ENCODE measurements at regions not wholly inside any gene's neighbourhood (a gene's known extent, or its start where the extent isn't known, plus 50 kb on each side); places are given as distances from the start of the nearest gene placed in this dataset.

DNA sequence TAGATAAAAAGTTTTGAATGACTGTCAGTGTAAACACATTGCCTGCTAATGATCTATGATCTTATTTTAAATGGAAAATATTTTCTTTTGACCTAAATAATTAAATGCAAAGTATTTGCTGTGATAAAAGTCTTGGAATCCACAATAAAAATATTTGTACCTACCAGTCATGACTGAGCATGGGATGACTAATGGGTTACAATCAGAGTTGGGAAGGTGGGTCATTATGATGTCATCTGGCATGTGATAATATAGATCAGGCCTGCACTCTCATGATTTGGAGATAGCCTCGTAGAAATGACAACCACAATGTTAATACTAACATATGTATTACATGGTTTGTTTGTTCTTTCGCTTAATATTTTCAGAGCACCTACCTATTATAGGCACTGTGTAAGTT lies 848.8 kb upstream of the KLHL29 start:
- no peak for DNase-seq
- Mint-ChIP-seq H3K4me1 (no peaks in the 10 kb centered on the region), H3K27me3 (no peaks in the 10 kb centered on the region), H3K4me3 (no peak overlapping the region), H3K27ac (no peak overlapping the region), H3K36me3 (ENCODE audit: low read depth) (no peaks in the 10 kb centered on the region)
- ATAC-seq: no peak
- H3K9me3 ChIP-seq (ENCODE audit: control insufficient read depth, low read length, poor library complexity, severe bottlenecking): no peaks in the 10 kb centered on the region

DNA sequence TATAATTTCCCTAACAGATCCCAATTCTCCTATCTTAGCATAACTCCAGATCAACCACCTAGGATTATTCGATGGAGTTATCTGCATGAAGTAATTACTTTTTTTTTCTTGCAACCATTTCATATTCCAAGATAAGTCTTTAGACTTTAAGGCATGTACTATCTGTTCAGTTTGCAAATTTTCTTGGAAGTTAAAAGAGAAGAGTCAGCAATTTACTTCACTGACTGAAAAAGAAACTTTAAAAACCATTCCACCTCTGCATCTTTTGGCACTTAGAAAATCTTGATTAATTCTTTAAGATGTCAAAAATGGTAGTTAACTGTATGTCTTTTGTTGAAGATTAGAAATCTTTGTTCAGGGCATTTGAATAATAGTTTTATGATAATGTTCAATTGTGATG lies 830.5 kb upstream of the KLHL29 start:
- no peak overlapping the region for H3K4me3 Mint-ChIP-seq
- ATAC-seq (no peak), DNase-seq (no peak)
- no peaks in the 10 kb centered on the region for H3K9me3 ChIP-seq (ENCODE audit: control insufficient read depth, low read length, poor library complexity, severe bottlenecking)
- no peaks in the 10 kb centered on the region for H3K4me1 Mint-ChIP-seq
- H3K36me3 Mint-ChIP-seq (ENCODE audit: low read depth): no peaks in the 10 kb centered on the region
- H3K27me3 Mint-ChIP-seq: no peaks in the 10 kb centered on the region
- no peak overlapping the region for H3K27ac Mint-ChIP-seq

DNA sequence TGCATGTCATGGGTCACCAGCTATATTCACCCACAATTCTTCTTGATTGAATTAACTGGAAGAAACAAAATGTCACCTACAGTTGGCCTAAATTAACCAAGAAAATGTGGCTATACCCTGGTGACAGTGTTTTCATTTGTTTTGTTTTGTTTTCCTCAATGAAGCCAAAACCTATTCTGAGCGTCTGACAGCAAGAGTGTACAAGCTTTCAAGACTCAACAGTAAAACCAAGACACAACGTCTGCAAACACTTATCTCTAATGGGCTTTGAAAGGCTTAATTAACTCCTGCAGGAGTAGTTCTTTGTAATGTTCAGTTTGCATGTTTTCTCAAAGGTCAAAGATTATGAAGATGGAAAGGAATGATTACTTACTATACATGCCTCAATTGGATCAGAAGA lies 827.6 kb upstream of the KLHL29 start:
- Mint-ChIP-seq H3K27ac (no peak overlapping the region), H3K4me3 (no peak overlapping the region), H3K27me3 (no peaks in the 10 kb centered on the region), H3K4me1 (no peaks in the 10 kb centered on the region), H3K36me3 (ENCODE audit: low read depth) (no peaks in the 10 kb centered on the region)
- DNase-seq: no peak
- no peaks in the 10 kb centered on the region for H3K9me3 ChIP-seq (ENCODE audit: control insufficient read depth, low read length, poor library complexity, severe bottlenecking)
- no peak for ATAC-seq

DNA sequence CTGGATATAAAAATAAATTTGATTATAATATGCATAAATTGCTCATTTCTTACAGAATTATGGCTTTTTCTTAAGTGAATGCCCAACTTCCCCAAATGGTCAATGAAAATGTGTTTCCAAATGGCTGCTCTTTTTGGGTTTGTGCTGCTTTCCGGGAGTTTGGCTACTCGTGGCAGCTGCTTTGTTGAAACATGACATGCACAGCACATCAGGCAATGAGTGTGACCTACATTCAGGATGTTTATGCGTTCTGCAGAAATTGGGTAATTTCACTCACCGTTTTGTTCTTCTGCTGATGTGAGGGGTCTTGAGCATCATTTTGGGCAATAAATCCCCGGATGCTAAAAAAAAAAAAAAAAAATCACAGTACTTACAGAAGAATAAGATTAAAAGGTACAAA lies 825.0 kb upstream of the KLHL29 start:
- no peak overlapping the region for H3K27ac Mint-ChIP-seq
- no peak for DNase-seq
- ATAC-seq: no peak

DNA sequence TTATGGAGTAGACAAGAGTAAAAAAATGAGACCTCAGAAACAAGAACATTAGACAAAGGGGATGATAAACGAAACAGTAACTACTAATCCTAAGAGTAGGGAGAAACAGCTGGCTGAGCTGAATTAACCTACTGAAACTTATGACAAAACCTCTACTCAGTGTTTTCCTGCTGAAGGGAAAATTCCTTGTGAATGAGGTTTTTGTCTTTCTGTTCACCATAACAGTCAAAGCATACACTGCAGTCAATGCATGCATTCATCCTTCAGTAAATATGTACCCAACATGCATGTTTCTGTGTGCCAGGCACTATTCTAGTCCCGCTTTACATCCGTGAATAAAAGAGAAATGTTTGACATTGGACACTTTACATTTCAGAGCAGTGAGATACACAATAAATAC lies 805.6 kb upstream of the KLHL29 start:
- no peak overlapping the region for H3K27ac Mint-ChIP-seq
- H3K27me3 Mint-ChIP-seq: no peaks in the 10 kb centered on the region
- ATAC-seq (no peak), DNase-seq (no peak)
- no peaks in the 10 kb centered on the region for H3K36me3 Mint-ChIP-seq (ENCODE audit: low read depth)
- H3K4me1 Mint-ChIP-seq: no peaks in the 10 kb centered on the region
- no peak overlapping the region for H3K4me3 Mint-ChIP-seq
- H3K9me3 ChIP-seq (ENCODE audit: control insufficient read depth, low read length, poor library complexity, severe bottlenecking): no peaks in the 10 kb centered on the region

More for the DNA sequence above, 825.0 kb upstream of the KLHL29 start:
- Mint-ChIP-seq H3K4me3 (no peak overlapping the region), H3K36me3 (ENCODE audit: low read depth) (no peaks in the 10 kb centered on the region), H3K4me1 (no peaks in the 10 kb centered on the region), H3K27me3 (no peaks in the 10 kb centered on the region)
- H3K9me3 ChIP-seq (ENCODE audit: control insufficient read depth, low read length, poor library complexity, severe bottlenecking): no peaks in the 10 kb centered on the region

DNA sequence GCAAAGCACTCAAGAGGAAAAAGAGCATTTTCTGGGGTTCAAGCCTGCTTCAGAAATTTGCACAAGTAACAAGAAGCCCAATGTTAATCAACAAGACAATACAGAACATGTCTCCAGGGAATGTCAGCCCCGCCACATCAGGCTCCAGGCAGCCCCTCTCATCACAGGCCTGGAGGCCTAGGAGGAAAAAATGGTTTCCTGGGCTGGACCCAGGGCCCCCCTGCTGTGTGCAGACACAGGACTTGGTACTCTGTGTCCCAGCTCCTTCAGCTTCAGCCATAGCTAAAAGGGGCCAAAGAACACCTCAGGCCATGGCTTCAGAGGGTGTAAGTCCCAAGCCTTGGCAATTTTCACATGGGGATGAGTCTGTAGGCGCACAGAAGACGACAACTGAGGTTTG lies 802.9 kb upstream of the KLHL29 start:
- Mint-ChIP-seq H3K36me3 (ENCODE audit: low read depth) (no peaks in the 10 kb centered on the region), H3K4me1 (no peaks in the 10 kb centered on the region), H3K27me3 (no peaks in the 10 kb centered on the region), H3K4me3 (no peak overlapping the region), H3K27ac (no peak overlapping the region)
- ATAC-seq (no peak), DNase-seq (no peak)
- no peaks in the 10 kb centered on the region for H3K9me3 ChIP-seq (ENCODE audit: control insufficient read depth, low read length, poor library complexity, severe bottlenecking)

DNA sequence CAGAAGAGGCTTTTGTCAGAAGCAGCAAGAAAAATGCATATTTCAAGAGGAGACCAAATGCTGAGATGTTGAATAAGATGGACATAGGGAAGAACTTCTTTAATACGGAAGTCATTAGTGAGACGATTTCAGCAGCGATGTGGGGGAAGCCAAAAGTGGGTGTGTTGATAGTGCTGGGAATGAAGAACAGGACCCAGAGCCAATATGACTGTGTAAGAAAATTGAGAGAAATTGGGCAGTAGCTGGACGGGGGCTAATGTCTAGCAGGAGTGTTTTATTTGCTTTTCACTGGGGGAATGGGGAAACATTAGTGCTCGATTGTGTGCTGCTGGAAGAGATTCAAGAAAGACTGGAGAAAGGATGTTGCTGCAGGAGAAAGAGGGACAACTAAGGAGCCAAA lies 788.7 kb upstream of the KLHL29 start:
- H3K27ac Mint-ChIP-seq: no peak overlapping the region
- DNase-seq: no peak
- no peaks in the 10 kb centered on the region for H3K27me3 Mint-ChIP-seq
- no peak overlapping the region for H3K4me3 Mint-ChIP-seq
- no peaks in the 10 kb centered on the region for H3K9me3 ChIP-seq (ENCODE audit: control insufficient read depth, low read length, poor library complexity, severe bottlenecking)
- H3K36me3 Mint-ChIP-seq (ENCODE audit: low read depth): no peaks in the 10 kb centered on the region
- ATAC-seq: no peak
- H3K4me1 Mint-ChIP-seq: no peaks in the 10 kb centered on the region

DNA sequence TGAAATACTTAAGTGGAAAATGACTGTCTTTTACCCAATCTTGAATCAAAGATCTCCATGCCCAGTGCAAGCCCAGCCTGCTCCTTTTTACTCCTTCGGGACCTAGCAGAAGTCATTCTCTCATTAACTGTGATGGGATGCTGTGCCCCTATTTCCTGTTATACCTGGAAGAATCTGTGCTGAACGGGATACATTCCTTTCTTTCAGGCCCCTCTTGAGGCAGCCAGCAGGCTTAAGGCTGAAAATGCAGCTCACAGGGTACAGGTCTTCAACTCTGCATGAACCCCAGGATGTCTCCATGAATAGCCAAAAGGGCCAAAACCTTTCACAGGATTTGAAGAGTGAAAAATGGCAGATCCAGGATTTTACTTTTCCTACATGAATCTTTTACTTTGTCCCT lies 784.8 kb upstream of the KLHL29 start:
- DNase-seq (no peak), ATAC-seq (no peak)
- no peaks in the 10 kb centered on the region for H3K9me3 ChIP-seq (ENCODE audit: control insufficient read depth, low read length, poor library complexity, severe bottlenecking)
- Mint-ChIP-seq H3K4me3 (no peak overlapping the region), H3K27me3 (no peaks in the 10 kb centered on the region), H3K4me1 (no peaks in the 10 kb centered on the region), H3K36me3 (ENCODE audit: low read depth) (no peaks in the 10 kb centered on the region), H3K27ac (no peak overlapping the region)

DNA sequence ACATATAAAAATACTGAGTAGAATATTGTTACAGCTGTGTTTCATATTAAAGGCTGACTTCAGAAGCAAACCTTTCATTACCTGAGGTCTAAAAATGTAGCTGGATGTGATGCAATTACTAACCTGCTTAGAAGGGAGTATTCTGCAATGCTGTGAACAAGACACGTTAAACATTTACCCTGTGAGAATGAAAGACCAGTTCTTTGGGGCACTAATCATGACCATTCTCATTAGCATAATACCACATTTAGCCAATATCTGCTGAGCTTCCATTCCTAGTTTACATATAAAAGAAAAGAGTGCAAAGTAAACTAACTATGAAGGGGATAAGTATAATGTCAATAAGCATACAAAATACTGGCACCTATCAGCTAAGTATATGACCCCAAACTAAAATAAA lies 784.0 kb upstream of the KLHL29 start:
- Mint-ChIP-seq H3K4me1 (no peaks in the 10 kb centered on the region), H3K36me3 (ENCODE audit: low read depth) (no peaks in the 10 kb centered on the region), H3K27me3 (no peaks in the 10 kb centered on the region), H3K4me3 (no peak overlapping the region), H3K27ac (no peak overlapping the region)
- H3K9me3 ChIP-seq (ENCODE audit: control insufficient read depth, low read length, poor library complexity, severe bottlenecking): no peaks in the 10 kb centered on the region
- no peak for DNase-seq
- no peak for ATAC-seq

DNA sequence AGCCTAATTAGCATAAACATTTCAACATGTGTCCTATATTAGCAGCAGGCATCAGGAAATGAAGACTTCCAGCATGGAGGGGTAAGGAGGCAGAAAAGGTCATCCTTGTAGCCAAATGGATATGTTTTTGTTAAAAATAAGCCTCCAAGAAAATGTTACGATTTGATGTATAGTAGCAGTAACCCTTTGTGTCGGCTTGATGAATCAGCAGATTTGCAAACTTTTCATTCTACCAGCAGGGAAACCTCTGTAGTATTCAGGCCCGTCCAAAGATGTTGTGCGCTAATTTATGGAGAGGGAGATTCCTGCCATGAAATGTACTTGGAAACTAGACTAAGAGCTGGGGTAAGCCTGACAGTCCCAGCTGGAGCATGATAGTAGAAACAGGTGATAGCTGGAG lies 780.8 kb upstream of the KLHL29 start:
- no peaks in the 10 kb centered on the region for H3K9me3 ChIP-seq (ENCODE audit: control insufficient read depth, low read length, poor library complexity, severe bottlenecking)
- no peaks in the 10 kb centered on the region for H3K27me3 Mint-ChIP-seq
- no peak overlapping the region for H3K27ac Mint-ChIP-seq
- DNase-seq (no peak), ATAC-seq (no peak)
- no peaks in the 10 kb centered on the region for H3K36me3 Mint-ChIP-seq (ENCODE audit: low read depth)
- no peaks in the 10 kb centered on the region for H3K4me1 Mint-ChIP-seq
- no peak overlapping the region for H3K4me3 Mint-ChIP-seq

DNA sequence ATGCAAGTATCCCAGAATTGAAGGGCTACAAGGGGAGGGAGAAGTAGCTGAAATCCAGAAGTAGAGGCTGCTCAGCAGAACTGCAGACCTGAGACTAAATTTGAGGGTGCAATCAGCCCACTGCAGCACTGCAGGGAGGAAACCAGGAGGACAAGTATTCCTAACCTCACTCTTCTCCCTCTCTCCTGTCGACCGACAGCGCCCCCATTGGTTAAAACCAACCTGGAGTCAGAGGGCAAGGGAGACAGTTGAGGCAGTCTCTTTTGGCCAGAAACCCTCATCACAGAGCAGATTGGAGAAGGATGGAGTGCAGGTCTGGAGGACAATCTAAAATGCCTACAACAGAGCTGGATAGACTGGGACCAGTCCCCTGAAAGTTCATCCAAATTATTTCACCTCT lies 768.9 kb upstream of the KLHL29 start:
- Mint-ChIP-seq H3K27ac (no peak overlapping the region), H3K4me3 (no peak overlapping the region), H3K36me3 (ENCODE audit: low read depth) (no peaks in the 10 kb centered on the region), H3K4me1 (no peaks in the 10 kb centered on the region), H3K27me3 (no peaks in the 10 kb centered on the region)
- no peak for ATAC-seq
- DNase-seq: no peak
- no peaks in the 10 kb centered on the region for H3K9me3 ChIP-seq (ENCODE audit: control insufficient read depth, low read length, poor library complexity, severe bottlenecking)

DNA sequence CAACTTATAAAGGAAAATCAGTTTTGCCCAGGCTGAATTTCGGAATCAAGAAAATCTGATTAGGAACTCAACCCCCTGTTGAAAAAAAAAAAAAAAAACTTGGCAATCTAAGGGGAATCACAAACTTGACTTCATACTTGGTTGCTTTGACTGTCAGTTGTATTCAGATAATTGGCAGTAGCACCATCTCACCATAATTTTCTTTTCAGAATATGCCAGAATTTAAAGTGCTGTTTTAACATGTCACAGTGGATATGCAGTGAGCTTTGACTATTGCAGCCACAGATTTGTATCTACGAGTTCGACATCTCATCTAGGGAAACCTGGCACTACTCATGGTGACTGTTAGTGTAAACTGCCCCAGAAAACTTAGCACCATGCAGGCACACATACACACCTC lies 761.4 kb upstream of the KLHL29 start:
- H3K36me3 Mint-ChIP-seq (ENCODE audit: low read depth): no peaks in the 10 kb centered on the region
- H3K27ac Mint-ChIP-seq: no peak overlapping the region
- no peaks in the 10 kb centered on the region for H3K4me1 Mint-ChIP-seq
- no peak overlapping the region for H3K4me3 Mint-ChIP-seq
- DNase-seq (no peak), ATAC-seq (no peak)
- H3K9me3 ChIP-seq (ENCODE audit: control insufficient read depth, low read length, poor library complexity, severe bottlenecking): no peaks in the 10 kb centered on the region
- no peaks in the 10 kb centered on the region for H3K27me3 Mint-ChIP-seq

DNA sequence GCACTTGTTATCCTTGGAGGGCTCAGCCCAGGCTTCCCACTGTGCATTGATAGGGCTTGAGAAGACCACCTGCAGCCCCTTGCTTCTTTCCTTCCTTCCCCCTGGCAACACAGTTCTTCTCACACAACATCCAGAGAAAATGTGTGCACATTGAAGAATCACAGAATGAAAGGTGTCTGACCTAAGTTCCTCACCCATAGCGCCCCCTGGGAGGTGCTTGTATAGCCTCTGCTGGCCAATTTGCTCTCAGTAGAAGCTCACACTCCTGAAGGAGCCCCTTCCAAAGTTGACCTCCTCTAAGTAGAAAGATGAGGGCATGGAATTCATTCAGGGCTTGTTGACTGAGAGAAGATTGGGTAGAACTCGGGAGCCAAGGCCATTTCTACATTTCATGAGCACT lies 758.4 kb upstream of the KLHL29 start:
- H3K27ac Mint-ChIP-seq: no peak overlapping the region
- H3K27me3 Mint-ChIP-seq: no peaks in the 10 kb centered on the region
- H3K4me3 Mint-ChIP-seq: no peak overlapping the region
- no peaks in the 10 kb centered on the region for H3K36me3 Mint-ChIP-seq (ENCODE audit: low read depth)
- no peaks in the 10 kb centered on the region for H3K9me3 ChIP-seq (ENCODE audit: control insufficient read depth, low read length, poor library complexity, severe bottlenecking)
- H3K4me1 Mint-ChIP-seq: no peaks in the 10 kb centered on the region
- DNase-seq: no peak
- ATAC-seq: no peak

DNA sequence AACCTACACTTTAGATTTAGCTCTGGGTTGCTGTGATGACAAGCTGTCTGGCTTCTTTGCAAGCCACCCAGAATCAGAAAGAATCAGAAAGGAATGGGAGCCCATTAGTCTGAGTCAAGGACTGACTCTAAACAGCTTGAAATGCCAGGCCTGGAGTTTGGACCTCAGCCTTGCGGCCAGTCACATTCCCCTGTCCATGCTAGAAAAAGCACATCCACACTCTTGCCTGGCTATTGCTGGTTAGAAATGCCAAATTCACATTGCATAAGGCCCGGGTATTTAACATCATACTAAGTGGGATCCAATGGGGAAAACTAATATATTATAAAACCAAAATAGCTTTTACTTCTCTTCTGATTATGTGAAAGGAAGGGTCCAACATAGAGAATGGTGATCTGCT lies 756.8 kb upstream of the KLHL29 start:
- Mint-ChIP-seq H3K27me3 (no peaks in the 10 kb centered on the region), H3K4me3 (no peak overlapping the region), H3K36me3 (ENCODE audit: low read depth) (no peaks in the 10 kb centered on the region), H3K4me1 (no peaks in the 10 kb centered on the region), H3K27ac (no peak overlapping the region)
- no peak for DNase-seq
- no peaks in the 10 kb centered on the region for H3K9me3 ChIP-seq (ENCODE audit: control insufficient read depth, low read length, poor library complexity, severe bottlenecking)
- no peak for ATAC-seq

DNA sequence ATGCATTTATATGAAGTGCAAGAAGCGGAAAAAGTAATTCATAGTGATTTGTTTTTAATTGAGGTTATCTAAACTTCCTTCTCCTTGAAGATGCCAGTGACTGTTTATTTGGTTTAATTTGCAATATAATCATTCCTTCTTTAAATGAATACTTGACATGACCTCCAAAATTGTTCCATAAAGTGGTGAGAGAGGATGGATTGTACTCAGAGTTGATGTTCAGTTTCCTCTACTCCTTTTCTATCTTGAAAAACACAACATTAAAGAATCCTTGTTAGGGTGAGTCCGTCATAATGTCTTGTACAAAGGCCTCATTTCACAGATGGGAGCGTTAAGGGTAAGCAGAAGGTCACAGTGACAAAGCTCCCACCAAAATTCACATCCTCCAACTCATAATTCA lies 756.1 kb upstream of the KLHL29 start:
- ATAC-seq (no peak), DNase-seq (no peak)
- H3K27me3 Mint-ChIP-seq: no peaks in the 10 kb centered on the region
- H3K4me1 Mint-ChIP-seq: no peaks in the 10 kb centered on the region
- no peaks in the 10 kb centered on the region for H3K36me3 Mint-ChIP-seq (ENCODE audit: low read depth)
- H3K27ac Mint-ChIP-seq: no peak overlapping the region
- H3K4me3 Mint-ChIP-seq: no peak overlapping the region
- no peaks in the 10 kb centered on the region for H3K9me3 ChIP-seq (ENCODE audit: control insufficient read depth, low read length, poor library complexity, severe bottlenecking)
